Dermis microvascular lymphatic vessel endothelial cell (primary cell): ENCODE measurements at regions not wholly inside any gene's neighbourhood (a gene's known extent, or its start where the extent isn't known, plus 50 kb on each side); places are given as distances from the start of the nearest gene placed in this dataset.
A peak's percentile ranks its signal among the peaks of the same experiment; 100 is the strongest.
"Not testable (repeated sequence)": the region's sequence is repeated elsewhere in the genome, so short reads cannot be mapped to it uniquely, and the experiment has no call there.

Experiments
- DNase-seq, 2 donors: peaks; one replicate each; pipeline versions ENCODE4 v3.0.0 to v3.0.0-alpha.2; 2010; ENCODE audit warnings: low read depth in 2 of 2

DNA sequence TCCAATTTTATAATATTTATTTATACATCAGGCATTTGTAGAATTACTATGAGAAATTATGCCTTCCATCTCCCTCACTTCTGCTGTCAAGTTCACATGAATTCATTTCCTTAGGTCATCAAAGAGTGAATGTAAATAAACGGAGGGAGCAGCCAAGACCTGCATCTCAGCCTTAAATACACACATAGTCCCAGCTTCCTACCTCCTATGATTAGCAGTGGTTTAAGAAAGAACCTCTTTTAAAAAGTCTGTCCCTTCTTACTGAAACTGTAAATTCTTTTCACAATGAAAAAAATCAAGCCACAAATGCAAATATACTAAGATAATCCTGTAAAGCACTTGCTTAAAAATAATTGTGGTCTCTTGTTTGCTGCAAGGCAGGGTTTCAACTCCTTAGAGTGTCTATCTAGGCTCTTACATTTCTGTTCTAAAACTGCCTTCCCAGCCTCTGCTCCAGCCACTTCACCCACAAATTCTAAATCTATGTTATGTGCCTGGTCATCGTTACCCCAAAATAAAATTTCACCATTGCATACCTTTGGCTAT lies 532.7 kb upstream of the FSHR start:
- no peak for DNase-seq

DNA sequence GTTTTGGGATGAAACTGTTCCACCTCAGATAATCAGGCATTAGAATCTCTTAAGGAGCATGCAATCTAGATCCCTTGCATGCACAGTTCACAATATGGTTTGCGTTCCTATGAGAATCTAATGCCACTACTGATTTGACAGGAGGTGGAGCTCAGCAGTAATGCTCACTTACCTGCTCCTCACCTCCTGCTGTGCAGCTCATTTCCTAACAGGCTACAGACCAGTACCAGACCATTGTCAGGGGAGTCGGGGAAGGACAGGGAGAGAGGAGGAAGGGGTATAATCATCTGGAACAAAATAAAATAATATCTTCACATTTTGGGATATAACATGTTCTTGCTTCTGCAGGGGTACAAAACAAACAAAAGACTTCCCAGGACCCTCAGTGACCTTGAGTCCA lies 532.0 kb upstream of the FSHR start:
- no peak for DNase-seq

DNA sequence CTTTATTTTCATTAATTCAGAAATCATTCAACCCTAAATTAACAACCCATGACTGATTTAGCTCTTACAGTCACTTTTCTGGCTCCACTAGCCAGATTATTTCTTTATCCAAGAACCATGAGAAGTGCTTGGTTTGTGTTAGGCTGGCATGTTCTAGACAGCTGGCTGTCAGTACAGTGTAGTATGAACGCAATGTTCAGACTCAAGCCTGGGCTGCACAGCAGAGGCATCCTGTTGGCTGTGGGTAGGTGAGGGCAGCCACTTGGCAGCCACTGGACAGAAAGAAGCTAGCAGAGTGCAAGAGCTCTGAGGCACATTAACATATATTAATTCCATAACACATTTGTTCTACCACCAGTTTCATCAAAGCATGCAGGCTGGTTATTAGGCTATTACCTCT lies 522.9 kb upstream of the FSHR start:
- no peak for DNase-seq

DNA sequence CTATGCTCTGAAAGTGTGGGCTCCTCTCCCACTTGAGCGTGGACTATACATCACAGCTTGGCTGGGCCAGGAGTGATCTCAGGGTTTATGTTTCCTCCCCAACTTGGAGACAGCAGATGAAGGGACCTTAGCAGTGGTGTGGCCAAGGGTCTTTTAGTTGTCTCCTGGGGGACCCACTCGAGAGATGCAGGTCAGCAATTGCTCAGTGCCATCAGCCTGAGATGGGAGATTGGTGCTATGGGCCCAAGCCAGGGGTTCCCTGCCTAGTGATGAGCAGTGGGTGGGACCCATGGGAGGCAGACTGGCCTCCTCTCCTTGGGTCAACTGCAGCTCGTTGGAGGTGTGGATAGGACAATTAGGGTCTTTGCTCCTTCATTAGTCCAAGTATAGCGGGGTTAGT lies 510.5 kb upstream of the FSHR start:
- DNase-seq: no peak

DNA sequence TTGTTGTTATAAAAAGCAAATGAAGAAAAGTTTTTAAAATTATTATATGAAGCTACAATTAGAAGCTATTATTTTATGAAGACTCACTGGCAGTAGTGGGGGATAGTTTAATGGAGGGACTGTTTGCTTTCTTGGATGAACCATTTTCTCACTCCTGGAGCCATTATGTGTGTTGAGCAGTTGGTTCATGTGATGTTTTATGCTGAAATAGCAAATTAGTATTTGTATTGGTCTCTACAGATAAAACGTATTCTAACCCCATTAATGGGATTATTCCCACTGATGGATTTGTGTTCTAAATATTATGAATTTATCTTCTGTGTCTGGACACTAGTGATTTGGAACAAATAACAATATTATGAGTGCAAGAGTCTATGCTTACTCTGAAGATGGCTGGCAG lies 507.5 kb upstream of the FSHR start:
- no peak for DNase-seq

DNA sequence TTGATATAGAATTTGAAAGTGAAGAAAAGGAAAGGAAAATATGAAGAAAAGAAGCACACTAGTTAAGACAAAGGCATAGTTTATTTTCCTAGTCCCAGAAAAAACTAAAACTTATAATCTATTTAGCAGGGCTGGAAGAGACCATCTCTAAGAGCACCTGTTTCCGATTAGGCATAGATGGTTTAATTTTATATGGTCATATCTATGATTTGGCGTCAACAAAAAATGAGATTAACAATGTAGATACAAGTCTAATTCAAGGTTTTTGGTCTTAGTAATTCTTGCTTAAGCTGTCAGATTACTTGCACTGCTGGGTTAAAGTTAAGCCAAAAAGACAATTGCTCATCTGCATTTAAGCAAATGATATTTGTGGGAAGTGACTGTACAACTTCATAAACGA lies 502.5 kb upstream of the FSHR start:
- DNase-seq: no peak

DNA sequence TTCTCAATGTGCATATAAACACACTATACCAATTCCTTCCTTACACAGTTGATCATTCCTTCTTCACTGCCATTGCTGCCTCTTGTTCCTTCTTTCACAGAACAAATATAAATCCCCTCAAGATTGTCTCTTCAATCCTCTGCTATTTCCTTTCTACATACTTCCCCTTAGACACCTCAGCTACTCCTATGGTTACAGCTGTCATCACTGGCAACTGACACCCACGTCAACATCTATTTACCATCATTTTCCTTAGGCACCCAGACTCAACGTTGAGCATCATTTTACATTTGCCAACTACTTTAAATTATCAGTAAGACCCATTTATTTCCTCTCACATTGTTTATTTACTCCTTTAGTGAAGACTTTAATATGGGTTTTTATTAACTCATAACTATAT lies 488.8 kb upstream of the FSHR start:
- DNase-seq: no peak

DNA sequence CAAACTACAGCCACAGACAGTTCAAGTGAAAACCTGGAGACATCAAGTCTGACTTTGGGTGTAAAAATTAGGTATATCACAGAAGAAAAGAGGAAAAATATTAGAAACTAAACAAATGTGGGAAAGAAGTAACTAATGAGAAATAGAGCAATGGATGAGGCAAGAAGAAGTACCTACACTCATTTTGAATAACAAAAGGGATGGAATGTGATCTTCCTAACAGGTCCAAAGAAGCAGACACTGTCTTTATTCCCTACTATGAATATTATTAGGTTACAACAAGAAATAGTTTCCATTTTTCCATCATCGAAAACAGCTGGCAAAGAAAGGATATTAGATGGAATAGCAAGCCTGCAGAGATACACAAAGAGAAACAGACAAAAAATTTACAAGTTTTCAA lies 486.3 kb upstream of the FSHR start:
- DNase-seq: no peak

DNA sequence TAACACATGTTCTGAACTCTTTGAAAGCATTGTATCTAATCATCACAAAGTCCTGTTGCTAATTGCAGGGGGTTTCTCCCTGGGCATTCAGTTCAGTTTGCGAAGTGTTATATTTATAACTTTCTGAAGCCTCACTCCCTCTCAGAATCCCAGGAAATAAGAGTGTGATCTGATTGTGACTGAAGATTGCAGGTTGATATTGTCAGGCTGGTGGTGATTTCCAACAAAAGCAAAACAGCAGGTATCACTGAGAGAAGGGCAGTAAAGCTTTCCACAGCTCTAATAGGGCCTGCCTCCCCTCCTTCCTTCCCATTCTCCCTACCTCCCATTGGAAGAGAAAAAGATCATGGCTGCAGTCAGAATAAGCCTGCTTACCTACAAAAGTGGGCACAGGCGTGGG lies 466.7 kb upstream of the FSHR start:
- no peak for DNase-seq

DNA sequence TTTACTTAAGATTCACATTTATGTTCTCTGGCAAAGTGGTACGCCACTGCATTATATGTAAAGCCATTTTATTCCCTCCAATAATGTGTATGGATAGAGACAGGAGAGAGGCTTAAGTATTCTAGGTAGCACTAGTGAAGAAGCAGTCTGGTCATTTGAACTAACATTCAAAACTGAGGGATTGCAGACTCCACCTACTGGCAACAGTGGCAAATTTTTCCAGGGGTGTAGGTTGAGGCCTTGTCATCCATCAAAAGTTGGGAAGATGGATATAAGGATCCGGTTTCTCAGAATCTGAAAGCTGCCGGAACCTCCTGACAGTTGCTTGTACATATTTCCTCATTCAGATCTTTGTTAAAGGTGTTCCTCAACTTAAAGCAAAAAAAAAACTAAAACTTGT lies 465.5 kb upstream of the FSHR start:
- DNase-seq: no peak

DNA sequence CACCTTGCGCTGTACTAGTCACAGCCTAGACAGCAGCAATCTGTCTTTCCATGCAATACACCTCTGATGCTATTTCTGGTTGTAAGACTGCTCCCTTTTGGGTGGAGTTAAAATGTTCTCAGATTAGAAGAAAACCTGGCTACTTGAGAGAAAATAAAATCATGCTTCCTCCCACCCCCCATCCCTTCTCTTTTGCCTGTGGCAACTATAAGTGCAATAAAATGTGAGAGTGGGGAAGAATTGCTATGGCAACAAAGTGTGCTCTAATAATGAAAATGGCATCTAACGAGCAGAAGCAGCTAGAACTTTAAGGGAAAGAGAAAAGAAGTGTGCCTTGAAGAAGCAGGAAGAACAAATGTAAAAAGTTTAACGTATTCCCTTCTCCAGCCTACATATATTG lies 464.2 kb upstream of the FSHR start:
- DNase-seq: no peak

DNA sequence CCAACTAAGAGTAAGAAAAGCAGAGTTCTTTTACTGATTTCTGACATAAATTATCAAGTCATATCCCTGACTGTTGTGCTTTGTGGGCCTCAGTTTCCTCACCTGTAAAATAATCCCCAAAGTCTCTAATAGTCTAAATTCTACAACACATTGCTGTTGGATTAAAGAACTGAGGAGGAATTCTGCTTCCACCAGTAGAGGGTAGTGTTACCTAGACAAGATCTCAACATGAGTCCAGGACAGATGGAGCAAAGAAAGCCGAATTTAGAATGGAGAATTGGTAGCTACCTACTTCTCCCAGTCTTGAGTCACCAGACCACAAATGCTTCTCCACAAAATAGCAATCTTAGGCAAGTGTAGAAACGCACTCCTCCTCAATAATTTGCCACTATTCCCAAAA lies 462.5 kb upstream of the FSHR start:
- DNase-seq: peak in 1 of 2 donors; percentile 4

DNA sequence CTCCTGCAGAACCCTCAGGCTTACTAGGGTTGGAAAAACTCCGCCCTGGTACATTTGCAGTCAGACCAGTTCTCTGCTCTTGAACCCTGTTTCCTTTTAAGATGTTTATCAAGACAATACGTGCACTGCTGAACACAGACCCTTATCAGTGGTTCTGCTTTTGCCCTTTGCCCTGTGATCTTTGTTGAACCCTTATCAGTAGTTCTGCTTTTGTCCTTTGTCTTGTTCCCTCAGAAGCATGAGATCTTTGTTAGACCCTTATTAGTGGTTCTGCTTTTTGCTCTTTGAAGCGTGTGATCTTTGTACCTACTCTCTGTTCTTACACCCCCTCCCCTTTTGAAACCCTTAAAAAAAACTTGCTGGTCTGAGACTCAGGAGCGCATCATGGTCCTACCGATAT lies 457.5 kb upstream of the FSHR start:
- DNase-seq: not testable (repeated sequence)

DNA sequence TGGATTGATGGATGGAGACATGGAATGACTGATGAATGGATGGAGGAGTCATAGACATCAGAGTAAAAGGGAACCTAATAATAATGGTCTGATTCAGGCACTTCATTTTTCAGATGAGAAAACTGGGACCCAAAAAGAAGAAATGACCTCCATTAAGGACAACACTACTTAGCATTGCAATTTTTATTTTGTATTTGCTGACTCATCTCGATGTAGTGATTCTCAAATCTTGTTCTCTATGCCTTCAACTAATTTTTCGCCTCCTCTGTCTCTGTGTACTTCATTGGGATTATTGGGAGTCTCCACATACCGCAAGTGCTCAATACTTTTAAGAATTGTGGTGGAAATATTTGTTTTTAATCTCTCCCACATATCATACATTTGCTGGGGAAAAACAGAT lies 446.2 kb upstream of the FSHR start:
- DNase-seq: no peak

DNA sequence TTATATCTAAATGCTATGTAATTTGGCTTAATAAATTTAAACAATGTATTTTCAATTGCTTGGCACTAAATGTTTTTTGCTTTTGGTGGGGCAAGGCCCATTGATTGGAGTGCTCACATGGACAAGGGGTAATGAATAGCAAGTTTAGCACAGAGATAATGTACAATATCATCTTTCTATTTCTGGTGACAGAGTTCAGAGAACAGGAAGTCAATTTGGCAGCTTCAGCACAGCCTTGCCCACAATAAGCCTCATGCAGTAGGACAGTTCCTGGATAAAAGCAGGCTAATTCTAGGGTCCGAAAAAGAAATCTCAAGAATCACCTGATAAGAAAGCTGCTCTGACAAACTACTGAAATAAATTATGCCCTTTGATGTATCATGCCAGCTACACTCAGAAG lies 443.9 kb upstream of the FSHR start:
- no peak for DNase-seq

DNA sequence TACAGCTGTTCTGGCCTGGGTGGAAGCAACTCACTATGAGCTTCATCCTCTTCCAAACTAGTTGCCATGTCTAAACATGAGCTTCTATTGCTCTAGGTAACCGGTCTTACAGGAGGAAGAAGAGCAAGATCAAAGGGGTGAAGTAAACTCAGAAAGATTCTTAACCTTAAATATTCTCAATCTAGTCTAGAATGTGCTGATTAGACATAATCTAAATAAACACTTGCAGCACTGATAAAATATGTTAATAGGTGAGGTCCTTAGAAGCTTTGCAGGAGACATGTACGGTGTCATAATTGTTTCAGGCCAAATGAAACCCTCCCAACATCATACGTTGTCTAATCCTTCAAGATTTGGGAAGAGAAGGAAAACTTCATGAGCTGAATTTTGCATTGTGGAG lies 431.6 kb upstream of the FSHR start:
- DNase-seq: no peak

DNA sequence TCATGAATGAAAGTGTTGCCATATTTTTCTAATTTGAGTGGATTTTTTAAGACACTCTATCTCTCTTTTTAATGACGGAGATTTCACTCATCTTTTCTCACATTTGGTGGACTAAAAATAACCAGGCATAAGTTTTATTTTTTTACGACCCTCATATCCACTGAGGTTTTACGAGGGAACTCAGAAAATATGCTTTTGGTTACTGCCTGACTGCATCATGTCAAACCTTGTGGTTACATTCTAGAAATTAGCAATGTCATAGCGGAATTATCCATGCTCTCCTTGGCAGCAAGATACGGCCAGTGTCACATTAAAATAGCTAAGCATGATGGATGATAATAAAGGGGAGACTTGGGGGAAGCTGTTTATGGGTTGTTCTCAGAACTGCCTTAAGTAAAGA lies 428.6 kb upstream of the FSHR start:
- DNase-seq: no peak

DNA sequence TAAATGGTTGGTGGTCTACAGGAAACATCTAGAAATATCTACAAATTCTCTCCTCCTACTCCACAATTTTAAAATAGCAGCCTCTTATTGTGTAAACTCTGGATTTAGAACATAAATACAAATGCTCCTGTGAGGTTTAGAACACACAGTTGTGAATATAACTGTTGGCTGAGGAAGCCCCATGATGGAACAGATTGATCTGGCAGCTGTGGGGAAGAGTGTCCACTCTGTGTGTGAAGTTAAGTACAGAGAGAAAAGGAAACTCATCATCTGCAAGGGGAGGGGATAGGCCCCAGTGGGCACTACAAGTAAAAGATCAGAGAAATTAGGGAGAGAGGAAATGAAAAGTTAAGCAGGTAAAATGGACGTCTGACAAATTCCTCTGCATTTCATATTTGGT lies 422.7 kb upstream of the FSHR start:
- no peak for DNase-seq

DNA sequence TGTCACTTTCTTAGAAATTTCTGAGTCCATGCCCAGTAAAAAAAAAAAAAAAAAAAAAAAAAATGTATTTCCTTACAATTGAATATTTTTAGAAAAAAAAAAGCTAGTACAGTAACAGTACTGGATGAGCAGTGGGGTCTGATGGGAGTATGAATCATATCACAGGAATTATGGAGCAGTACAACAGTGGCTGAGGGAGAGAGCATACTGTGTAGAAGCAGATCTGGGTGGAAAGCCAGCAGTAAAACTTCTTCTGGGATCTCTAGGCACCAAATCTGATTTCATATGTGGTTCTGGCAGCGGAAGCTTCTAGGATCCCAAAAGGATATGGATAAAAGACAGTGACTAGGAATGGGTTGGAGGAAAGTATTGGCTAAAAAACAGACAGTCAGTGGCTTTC lies 414.9 kb upstream of the FSHR start:
- no peak for DNase-seq

DNA sequence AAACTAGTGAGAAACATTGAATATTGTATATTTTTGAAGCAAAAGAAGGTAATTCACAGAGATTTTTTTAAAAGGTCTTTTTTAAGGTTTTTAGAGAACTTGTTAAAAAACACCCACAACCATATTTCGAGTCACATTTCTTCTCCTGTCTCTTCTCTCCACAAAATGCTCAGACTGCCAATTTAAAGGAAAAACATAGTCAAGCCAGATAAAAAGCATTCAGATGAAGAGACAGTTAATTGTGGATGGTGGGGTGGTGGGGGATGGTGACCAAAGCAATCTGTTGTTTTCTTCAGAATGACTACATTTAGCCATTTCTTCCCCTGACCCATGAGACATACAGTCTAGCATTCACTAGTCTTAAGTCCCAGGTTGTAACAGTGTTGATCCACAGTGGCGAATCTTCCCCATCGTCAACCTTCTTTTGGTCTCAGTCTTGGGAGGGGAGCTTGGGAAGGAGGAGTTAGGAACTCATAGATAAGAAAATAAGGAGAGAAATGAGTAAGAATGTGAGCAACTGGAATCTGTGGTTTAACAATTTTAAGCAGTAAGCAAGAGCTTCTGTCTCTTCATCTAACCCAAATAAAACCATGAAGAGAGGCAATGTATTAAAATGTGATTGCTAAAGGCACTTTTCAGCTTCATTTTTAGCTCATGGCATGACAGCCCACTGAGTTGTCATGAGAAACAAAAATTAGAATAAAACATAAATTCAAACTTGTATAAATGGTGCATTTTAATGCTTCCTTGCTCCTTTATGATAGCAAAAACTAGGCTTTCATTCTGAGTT lies 413.7 kb upstream of the FSHR start:
- DNase-seq: no peak

DNA sequence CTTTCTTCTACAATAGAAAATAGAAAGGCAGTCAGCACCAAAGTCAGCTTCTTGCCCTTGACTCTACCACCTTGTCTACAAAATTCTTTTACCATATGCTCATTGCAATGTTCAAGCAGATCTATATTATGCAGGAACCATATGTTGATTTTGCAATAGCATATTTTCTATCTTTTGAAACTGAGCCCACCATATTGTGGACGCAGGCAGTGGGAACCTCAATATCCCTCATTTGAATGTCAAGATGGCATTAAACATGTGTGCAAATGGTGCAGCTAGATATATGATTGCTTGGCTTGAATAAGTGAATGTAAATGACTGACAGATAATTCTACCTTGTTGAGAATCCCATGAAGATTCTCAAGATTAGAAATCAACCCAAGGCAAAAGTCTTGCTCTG lies 412.7 kb upstream of the FSHR start:
- no peak for DNase-seq

DNA sequence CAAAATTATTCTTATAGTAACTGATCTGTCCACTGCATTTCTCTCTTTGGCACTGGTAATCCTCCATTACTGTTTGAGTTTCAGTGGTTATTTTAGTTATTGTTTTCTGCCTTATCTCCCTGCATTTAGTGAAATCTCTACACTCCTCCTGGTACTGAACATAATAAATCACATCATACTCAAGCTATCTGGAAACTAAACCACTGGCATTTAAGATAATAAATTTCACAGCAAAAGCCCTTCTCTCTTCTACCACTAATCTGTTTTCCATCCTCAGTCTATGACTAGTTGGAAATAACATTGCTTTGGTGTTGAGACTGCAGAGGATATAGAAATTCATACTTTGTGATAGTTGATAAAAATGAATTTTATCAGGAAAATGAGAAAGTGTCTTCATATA lies 399.3 kb upstream of the FSHR start:
- no peak for DNase-seq

DNA sequence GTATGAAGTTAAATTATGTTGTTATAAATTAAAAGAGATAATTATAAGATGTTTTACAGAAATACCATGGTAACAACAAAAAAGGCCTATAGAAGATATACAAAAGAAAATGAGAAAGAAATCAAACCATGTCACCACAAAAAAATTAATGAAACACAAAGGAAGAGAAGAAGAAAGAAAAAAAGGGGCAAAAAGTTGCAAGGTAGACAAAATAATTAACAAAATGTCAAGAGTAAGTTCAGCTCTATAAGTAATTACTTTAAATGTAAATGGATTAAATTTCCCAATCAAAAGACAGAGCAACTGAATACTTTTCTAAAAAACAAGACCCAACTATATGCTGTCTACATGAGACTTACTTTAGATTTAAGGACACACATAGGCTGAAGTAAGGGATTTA lies 378.4 kb upstream of the FSHR start:
- DNase-seq: no peak
